Omental fat pad (tissue), 3 donors: ENCODE measurements at regions not wholly inside any gene's neighbourhood (a gene's known extent, or its start where the extent isn't known, plus 50 kb on each side); places are given as distances from the start of the nearest gene placed in this dataset.

Experiments
- ATAC-seq: fragments of 150-250 bp; one replicate; pipeline ENCODE4 v1.9.1; 2016; ENCODE audit warnings: mild to moderate bottlenecking, moderate library complexity; ENCODE audit not compliant: low FRiP score
- DNase-seq: peaks from one replicate; pipeline ENCODE4 v3.0.0-alpha.2; 2019; ENCODE audit warnings: low spot score
- TF ChIP-seq, protein P1 (sequence below), 3 donors: fragments of 450-650 bp; IDR thresholded peaks; one replicate each; pipeline ENCODE4 v1.5.1; 2016 to 2017; ENCODE audit warnings: antibody characterized with exemption in 3 of 3, mild to moderate bottlenecking in 3 of 3, moderate library complexity in 2 of 3

GRCh38 chr7:142548978-142549377, 200.3 kb upstream of the PRSS1 start:
- ATAC-seq, result peak; percentile 54

GRCh38 chr7:142546452-142546851, 202.8 kb upstream of the PRSS1 start:
- no peak for ATAC-seq

More at GRCh38 chr7:142548978-142549377, 200.3 kb upstream of the PRSS1 start:
- TF ChIP-seq, protein P1, sequence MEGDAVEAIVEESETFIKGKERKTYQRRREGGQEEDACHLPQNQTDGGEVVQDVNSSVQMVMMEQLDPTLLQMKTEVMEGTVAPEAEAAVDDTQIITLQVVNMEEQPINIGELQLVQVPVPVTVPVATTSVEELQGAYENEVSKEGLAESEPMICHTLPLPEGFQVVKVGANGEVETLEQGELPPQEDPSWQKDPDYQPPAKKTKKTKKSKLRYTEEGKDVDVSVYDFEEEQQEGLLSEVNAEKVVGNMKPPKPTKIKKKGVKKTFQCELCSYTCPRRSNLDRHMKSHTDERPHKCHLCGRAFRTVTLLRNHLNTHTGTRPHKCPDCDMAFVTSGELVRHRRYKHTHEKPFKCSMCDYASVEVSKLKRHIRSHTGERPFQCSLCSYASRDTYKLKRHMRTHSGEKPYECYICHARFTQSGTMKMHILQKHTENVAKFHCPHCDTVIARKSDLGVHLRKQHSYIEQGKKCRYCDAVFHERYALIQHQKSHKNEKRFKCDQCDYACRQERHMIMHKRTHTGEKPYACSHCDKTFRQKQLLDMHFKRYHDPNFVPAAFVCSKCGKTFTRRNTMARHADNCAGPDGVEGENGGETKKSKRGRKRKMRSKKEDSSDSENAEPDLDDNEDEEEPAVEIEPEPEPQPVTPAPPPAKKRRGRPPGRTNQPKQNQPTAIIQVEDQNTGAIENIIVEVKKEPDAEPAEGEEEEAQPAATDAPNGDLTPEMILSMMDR (IDR thresholded peaks at IDR 0.05), result no peak
- DNase-seq, result no peak

DNA sequence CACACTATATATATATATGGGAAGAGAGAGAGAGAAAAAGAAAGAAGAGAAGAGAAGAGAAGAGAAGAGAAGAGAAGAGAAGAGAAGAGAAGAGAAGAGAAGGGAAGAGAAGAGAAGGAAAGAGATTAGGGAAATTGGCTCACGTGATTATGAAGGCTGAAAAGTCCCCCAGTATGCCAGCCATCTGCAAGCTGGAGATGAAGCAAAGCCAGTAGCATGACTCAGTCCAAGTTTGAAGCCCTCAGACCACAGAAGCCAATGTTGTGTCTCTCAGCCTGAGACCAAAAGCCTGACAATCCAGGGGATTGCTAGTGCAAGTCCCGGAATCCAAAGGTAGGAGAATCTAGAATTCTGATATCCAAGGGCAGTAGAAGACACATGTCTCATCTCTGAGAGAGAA, 206.3 kb upstream of the PRSS1 start:
- TF ChIP-seq, protein P1 (IDR thresholded peaks at IDR 0.05), result no peak
- DNase-seq, result no peak
- ATAC-seq, result no peak

More at GRCh38 chr7:142546452-142546851, 202.8 kb upstream of the PRSS1 start:
- no peak for DNase-seq
- TF ChIP-seq, protein P1 (IDR thresholded peaks at IDR 0.05), result no peak

DNA sequence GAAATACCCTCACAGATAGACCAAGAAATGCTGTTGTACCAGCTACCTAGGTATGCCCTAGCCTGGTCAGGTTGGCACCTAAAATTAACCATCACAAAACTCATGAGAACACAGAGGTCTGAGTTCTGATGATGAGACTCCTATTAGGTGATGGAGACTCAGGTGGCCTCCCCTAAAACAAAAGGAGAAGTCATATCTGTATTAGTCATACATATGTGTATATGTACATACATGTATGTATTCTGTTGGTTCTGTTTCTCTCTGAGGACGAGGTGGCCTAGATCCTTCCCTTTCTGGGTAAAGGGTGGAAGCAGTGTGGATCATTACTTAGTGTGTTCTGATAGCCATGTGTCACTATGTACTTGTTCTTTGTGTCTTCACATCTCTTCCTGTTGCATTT, 207.2 kb upstream of the PRSS1 start:
- TF ChIP-seq, protein P1 (IDR thresholded peaks at IDR 0.05), result no peak
- ATAC-seq (no peak), DNase-seq (no peak)

GRCh38 chr7:142540371-142540770, 208.9 kb upstream of the PRSS1 start:
- ATAC-seq, result no peak
- TF ChIP-seq, protein P1 (IDR thresholded peaks at IDR 0.05), result no peak
- DNase-seq, result no peak

DNA sequence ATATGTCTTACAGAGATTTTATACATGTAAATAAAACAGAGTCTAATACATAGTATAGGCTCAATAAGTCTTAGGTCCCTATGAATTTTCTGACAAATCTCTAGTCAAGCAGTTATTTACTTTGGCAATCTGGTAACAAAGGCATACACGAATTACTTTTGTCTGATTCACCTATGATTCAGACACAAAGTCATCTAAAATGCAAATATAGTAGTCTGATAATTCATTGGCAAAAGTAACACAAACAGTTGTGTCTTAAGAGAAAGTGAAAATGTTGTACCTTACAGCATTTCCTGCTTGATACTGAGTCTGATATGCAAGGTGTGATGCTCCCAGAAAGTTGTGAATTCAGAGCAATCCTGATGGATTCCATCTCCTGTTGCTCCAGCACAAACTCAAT, 209.4 kb upstream of the PRSS1 start:
- TF ChIP-seq, protein P1 (IDR thresholded peaks at IDR 0.05), result no peak
- no peak for DNase-seq
- ATAC-seq, result no peak

GRCh38 chr7:142537760-142538159, 211.5 kb upstream of the PRSS1 start:
- TF ChIP-seq, protein P1 (IDR thresholded peaks at IDR 0.05), result no peak
- DNase-seq, result no peak
- no peak for ATAC-seq
